Smooth muscle cell (in vitro differentiated cells): ENCODE measurements at regions not wholly inside any gene's neighbourhood (a gene's known extent, or its start where the extent isn't known, plus 50 kb on each side); places are given as distances from the start of the nearest gene placed in this dataset.

ENCODE experiments used
- DNase-seq: peaks from one replicate; lab custom pipeline; 2025; ENCODE audit not compliant: unreplicated experiment; lab: John Stamatoyannopoulos, UW
- H2AFZ ChIP-seq: fragments of 200-600 bp; sonication (generic); 2 replicates; pipeline ENCODE4 v1.6.0; 2016; ENCODE audit warnings: antibody characterized with exemption, low read depth, mild to moderate bottlenecking
- H3F3A ChIP-seq: fragments of 200-600 bp; sonication (generic); 2 replicates; pipeline ENCODE4 v1.6.0; 2017; ENCODE audit warnings: antibody characterized with exemption, low read depth
- H3K27ac ChIP-seq: fragments of 200-600 bp; sonication (generic); 2 replicates; pipeline ENCODE4 v1.5.1; 2016; ENCODE audit warnings: low read depth, mild to moderate bottlenecking
- H3K27me3 ChIP-seq: fragments of 200-600 bp; sonication (generic); 2 replicates; pipeline ENCODE4 v1.6.1; 2016; ENCODE audit warnings: low read depth, mild to moderate bottlenecking
- H3K36me3 ChIP-seq: fragments of 200-600 bp; sonication (generic); 2 replicates; pipeline ENCODE4 v1.5.1; 2016; ENCODE audit warnings: low read depth
- H3K4me1 ChIP-seq: fragments of 200-600 bp; sonication (generic); 2 replicates; pipeline ENCODE4 v1.5.1; 2016; ENCODE audit warnings: low read depth
- H3K4me2 ChIP-seq: fragments of 200-600 bp; sonication (generic); 2 replicates; pipeline ENCODE4 v1.6.0; 2016; ENCODE audit warnings: mild to moderate bottlenecking
- H3K4me3 ChIP-seq: fragments of 200-600 bp; sonication (generic); 2 replicates; pipeline ENCODE4 v1.5.1; 2016; ENCODE audit warnings: mild to moderate bottlenecking
- H3K79me2 ChIP-seq: fragments of 200-600 bp; sonication (generic); 2 replicates; pipeline ENCODE4 v1.6.0; 2016; ENCODE audit warnings: low read depth, mild to moderate bottlenecking
- H3K9ac ChIP-seq: fragments of 200-600 bp; sonication (generic); 2 replicates; pipeline ENCODE4 v1.6.0; 2016; ENCODE audit warnings: low read depth
- H3K9me3 ChIP-seq: fragments of 200-600 bp; sonication (generic); replicated peaks from 2 replicates; pipeline ENCODE4 v1.5.1; 2016; ENCODE audit warnings: low read depth
- H4K20me1 ChIP-seq: fragments of 200-600 bp; sonication (generic); 2 replicates; pipeline ENCODE4 v1.6.0; 2016; ENCODE audit warnings: low read depth
- CTCF ChIP-seq: fragments of 200-600 bp; sonication (generic); IDR thresholded peaks from 2 replicates; pipeline ENCODE4 v1.5.1; 2017; ENCODE audit warnings: borderline replicate concordance, mild to moderate bottlenecking, antibody characterized with exemption; ENCODE audit not compliant: insufficient read depth, poor library complexity, severe bottlenecking
- WGBS: methylation state at CpG from one replicate; pipeline ENCODE4 v1.1.7; 2016; ENCODE audit warnings: low lambda C conversion rate; 5-methylcytosine and 5-hydroxymethylcytosine counted together

- Histone ChIP-seq H3K4me3 (no peak overlapping the region), H3K9me3 (no peaks in the 10 kb centered on the region), H3F3A (no peaks in the 10 kb centered on the region), H3K4me2 (peak overlapping the region; percentile 77), H3K27ac (peak overlapping the region; percentile 53), H3K9ac (no peak overlapping the region), H2AFZ (no peak overlapping the region), H3K79me2 (no peaks in the 10 kb centered on the region), H3K4me1 (no peaks in the 10 kb centered on the region), H4K20me1 (no peaks in the 10 kb centered on the region), H3K27me3 (no peaks in the 10 kb centered on the region), H3K36me3 (no peaks in the 10 kb centered on the region)
- WGBS, result 32% methylated on average over 7 of the region's 7 CpGs
- no peak for DNase-seq
- no peak for TF ChIP-seq CTCF
Observed at GRCh38 chr10:28217848-28218247, 85.0 kb downstream of the MPP7 start.

- Histone ChIP-seq H2AFZ (no peak overlapping the region), H3K9ac (no peak overlapping the region), H4K20me1 (no peaks in the 10 kb centered on the region), H3K4me3 (no peak overlapping the region), H3K36me3 (no peaks in the 10 kb centered on the region), H3K79me2 (no peaks in the 10 kb centered on the region), H3K27me3 (no peaks in the 10 kb centered on the region), H3K27ac (no peak overlapping the region), H3K4me1 (no peaks in the 10 kb centered on the region), H3K9me3 (no peaks in the 10 kb centered on the region), H3F3A (no peaks in the 10 kb centered on the region), H3K4me2 (no peak overlapping the region)
- no peak for TF ChIP-seq CTCF
- WGBS, result 56% methylated on average over 3 of the region's 3 CpGs
- no peak for DNase-seq
Observed at GRCh38 chr10:28215930-28216329, 86.9 kb downstream of the MPP7 start.

- DNase-seq, result no peak
- Histone ChIP-seq H3K4me2 (no peak overlapping the region), H4K20me1 (no peaks in the 10 kb centered on the region), H3K27ac (no peak overlapping the region), H3K36me3 (no peaks in the 10 kb centered on the region), H3F3A (no peaks in the 10 kb centered on the region), H2AFZ (no peak overlapping the region), H3K4me3 (no peak overlapping the region), H3K9ac (no peak overlapping the region), H3K79me2 (no peaks in the 10 kb centered on the region), H3K4me1 (no peaks in the 10 kb centered on the region), H3K9me3 (no peaks in the 10 kb centered on the region), H3K27me3 (no peaks in the 10 kb centered on the region)
- TF ChIP-seq CTCF, result no peak
- WGBS, result 92% methylated on average over 6 of the region's 6 CpGs
Observed at GRCh38 chr10:28214219-28214618, 88.6 kb downstream of the MPP7 start.

- H3K27ac ChIP-seq, result no peak overlapping the region
- H3F3A ChIP-seq, result no peaks in the 10 kb centered on the region
- WGBS, result 86% methylated on average over 5 of the region's 5 CpGs
- no peak overlapping the region for H2AFZ ChIP-seq
- H3K79me2 ChIP-seq, result no peaks in the 10 kb centered on the region
- no peak overlapping the region for H3K4me3 ChIP-seq
- no peaks in the 10 kb centered on the region for H4K20me1 ChIP-seq
- TF ChIP-seq CTCF, result no peak
- no peaks in the 10 kb centered on the region for H3K4me1 ChIP-seq
- H3K4me2 ChIP-seq, result no peak overlapping the region
- no peak for DNase-seq
- H3K27me3 ChIP-seq, result no peaks in the 10 kb centered on the region
- H3K9me3 ChIP-seq, result no peaks in the 10 kb centered on the region
- H3K36me3 ChIP-seq, result no peaks in the 10 kb centered on the region
- H3K9ac ChIP-seq, result no peak overlapping the region
Observed at GRCh38 chr10:28211759-28212158, 91.1 kb downstream of the MPP7 start.
